ENCODE measurements at regions not wholly inside any gene's neighbourhood (a gene's known extent, or its start where the extent isn't known, plus 50 kb on each side); places are given as distances from the start of the nearest gene placed in this dataset.

DNA sequence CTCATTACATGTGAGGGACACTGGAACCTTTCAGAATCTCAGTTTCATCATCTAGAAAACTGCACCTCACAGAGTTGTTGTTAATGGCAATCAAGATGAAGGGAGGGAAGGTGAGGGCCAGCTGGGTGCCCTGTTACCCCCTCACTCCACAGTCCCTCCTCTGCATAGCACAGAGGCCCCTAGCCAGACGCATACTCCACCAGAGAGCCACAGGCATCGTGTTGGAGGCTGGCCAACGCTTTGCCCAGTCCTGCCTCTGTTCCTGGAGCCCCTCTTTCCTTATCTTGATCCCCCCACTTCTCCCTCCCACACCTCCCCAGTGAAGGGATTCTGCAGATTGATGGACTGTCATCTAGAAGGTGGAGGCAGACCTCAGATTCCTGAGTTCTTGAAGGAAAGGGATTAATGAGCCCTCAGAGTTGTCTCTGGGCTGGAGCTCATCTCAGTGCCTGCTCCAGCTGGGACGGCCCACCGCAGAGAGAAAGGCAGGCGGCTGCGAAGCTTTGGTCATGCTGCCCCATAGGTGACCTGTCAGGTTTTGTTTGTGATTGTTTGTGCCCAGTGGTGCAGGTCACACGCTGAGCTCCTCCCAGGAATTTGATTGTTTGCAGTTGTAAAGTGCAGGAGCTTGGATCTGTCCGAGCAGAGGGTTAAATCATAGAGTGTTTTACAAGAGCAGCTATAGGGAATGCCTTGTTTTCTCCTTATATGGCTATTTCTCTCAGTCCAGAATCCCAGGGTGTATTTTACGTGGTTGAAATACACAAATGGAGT, 487.3 kb downstream of the CCDC171 start:
- no TSS peak for BruUV-seq (replicated peaks)
- Histone ChIP-seq H3K36me3 (ENCODE audit: control insufficient read depth in 1 of 2, insufficient read depth in 2 of 2, low read length in 2 of 2) (no peaks in the 10 kb centered on the region), H3K4me2 (ENCODE audit: low read length) (no peak overlapping the region), H3K4me1 (ENCODE audit: control insufficient read depth in 1 of 2, insufficient read depth in 2 of 2, low read length in 2 of 2) (peaks cover 6 to 9% of the 10 kb centered on the region in 2 experiments; a peak in 3 of 4 replicates), H3K79me2 (ENCODE audit: insufficient read depth, low read length) (no peaks in the 10 kb centered on the region), H3K27me3 (ENCODE audit: insufficient read depth, low read length) (no peaks in the 10 kb centered on the region), H3K27ac (ENCODE audit: low read depth, low read length) (no peak overlapping the region), H2AFZ (ENCODE audit: low read depth, low read length, poor library complexity, severe bottlenecking) (no peak overlapping the region), H3K9me3 (ENCODE audit: control insufficient read depth in 1 of 2, insufficient read depth in 1 of 2, low read depth in 1 of 2, low read length in 2 of 2) (no peaks in the 10 kb centered on the region), H3K9ac (ENCODE audit: low read length) (no peak overlapping the region), H4K20me1 (ENCODE audit: insufficient read depth) (no peaks in the 10 kb centered on the region), H3K9me2 (ENCODE audit: insufficient read depth) (no peaks in the 10 kb centered on the region), H3K4me3 (replicated peaks in 1 of 2; ENCODE audit: low read depth in 1 of 2, low read length in 2 of 2) (no peak overlapping the region)
- POLR2A ChIA-PET: no interaction called here
- TF ChIP-seq JUND (IDR thresholded peaks at IDR 0.05): no peak
- no peak for TF ChIP-seq POLR2AphosphoS5 (IDR thresholded peaks at IDR 0.05; ENCODE audit: low read depth, low read length)
- TF ChIP-seq, protein P1, sequence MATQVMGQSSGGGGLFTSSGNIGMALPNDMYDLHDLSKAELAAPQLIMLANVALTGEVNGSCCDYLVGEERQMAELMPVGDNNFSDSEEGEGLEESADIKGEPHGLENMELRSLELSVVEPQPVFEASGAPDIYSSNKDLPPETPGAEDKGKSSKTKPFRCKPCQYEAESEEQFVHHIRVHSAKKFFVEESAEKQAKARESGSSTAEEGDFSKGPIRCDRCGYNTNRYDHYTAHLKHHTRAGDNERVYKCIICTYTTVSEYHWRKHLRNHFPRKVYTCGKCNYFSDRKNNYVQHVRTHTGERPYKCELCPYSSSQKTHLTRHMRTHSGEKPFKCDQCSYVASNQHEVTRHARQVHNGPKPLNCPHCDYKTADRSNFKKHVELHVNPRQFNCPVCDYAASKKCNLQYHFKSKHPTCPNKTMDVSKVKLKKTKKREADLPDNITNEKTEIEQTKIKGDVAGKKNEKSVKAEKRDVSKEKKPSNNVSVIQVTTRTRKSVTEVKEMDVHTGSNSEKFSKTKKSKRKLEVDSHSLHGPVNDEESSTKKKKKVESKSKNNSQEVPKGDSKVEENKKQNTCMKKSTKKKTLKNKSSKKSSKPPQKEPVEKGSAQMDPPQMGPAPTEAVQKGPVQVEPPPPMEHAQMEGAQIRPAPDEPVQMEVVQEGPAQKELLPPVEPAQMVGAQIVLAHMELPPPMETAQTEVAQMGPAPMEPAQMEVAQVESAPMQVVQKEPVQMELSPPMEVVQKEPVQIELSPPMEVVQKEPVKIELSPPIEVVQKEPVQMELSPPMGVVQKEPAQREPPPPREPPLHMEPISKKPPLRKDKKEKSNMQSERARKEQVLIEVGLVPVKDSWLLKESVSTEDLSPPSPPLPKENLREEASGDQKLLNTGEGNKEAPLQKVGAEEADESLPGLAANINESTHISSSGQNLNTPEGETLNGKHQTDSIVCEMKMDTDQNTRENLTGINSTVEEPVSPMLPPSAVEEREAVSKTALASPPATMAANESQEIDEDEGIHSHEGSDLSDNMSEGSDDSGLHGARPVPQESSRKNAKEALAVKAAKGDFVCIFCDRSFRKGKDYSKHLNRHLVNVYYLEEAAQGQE (IDR thresholded peaks at IDR 0.05; ENCODE audit: low read depth): no peak
- TF ChIP-seq EGR1 (IDR thresholded peaks at IDR 0.05; ENCODE audit: low read depth): no peak
- TF ChIP-seq FOSL1 (IDR thresholded peaks at IDR 0.05; ENCODE audit: low read depth): no peak
- TF ChIP-seq ZNF274 (IDR thresholded peaks at IDR 0.05; ENCODE audit: low read depth, low read length): no peak
- no peak for TF ChIP-seq CEBPB (IDR thresholded peaks at IDR 0.05; ENCODE audit: low read depth)
- TF ChIP-seq SRF (IDR thresholded peaks at IDR 0.05; ENCODE audit: low read depth): no peak
- TF ChIP-seq, protein P2, sequence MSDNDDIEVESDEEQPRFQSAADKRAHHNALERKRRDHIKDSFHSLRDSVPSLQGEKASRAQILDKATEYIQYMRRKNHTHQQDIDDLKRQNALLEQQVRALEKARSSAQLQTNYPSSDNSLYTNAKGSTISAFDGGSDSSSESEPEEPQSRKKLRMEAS (IDR thresholded peaks at IDR 0.05): no peak
- TF ChIP-seq RAD21 (IDR thresholded peaks at IDR 0.05; ENCODE audit: low read depth): no peak
- TF ChIP-seq CBX3 (IDR thresholded peaks at IDR 0.05; ENCODE audit: low read depth): no peak
- intact Hi-C loops (cut with micrococcal nuclease): loop anchor here (1.0 to 10.0 kb wide), 2 partner anchors 55 to 203 kb away; no protein-coding TSS in a partner anchor
- RAD21 ChIA-PET (ENCODE audit: low non-redundant PET in 1 of 2, low total read pairs in 2 of 2, uncharacterized antibody in 2 of 2, unreplicated experiment in 2 of 2): no interaction called here
- CTCF ChIA-PET: interaction anchor here (1.0 kb wide), 2 partner anchors 9 to 94 kb away, joined by 3 to 5 read pairs; no protein-coding TSS in a partner anchor
- ATAC-seq (no peak), DNase-seq (ENCODE audit: low read depth, low spot score) (no peak)
